22Rv1 (cell line): ENCODE measurements at regions not wholly inside any gene's neighbourhood (a gene's known extent, or its start where the extent isn't known, plus 50 kb on each side); places are given as distances from the start of the nearest gene placed in this dataset.

ENCODE experiments used
- CTCF ChIP-seq: fragments of 450-650 bp; IDR thresholded peaks from 2 replicates; pipeline ENCODE4 v1.5.1; 2017; ENCODE audit warnings: mild to moderate bottlenecking
- ZFX ChIP-seq: fragments of 450-650 bp; IDR thresholded peaks from 2 replicates; pipeline ENCODE4 v1.6.1; 2017; ENCODE audit warnings: antibody characterized with exemption, borderline replicate concordance

GRCh38 chr3:182330646-182331045 is 462.7 kb upstream of the ATP11B start:
- TF ChIP-seq CTCF (no peak), ZFX (no peak)
